ENCODE measurements at regions not wholly inside any gene's neighbourhood (a gene's known extent, or its start where the extent isn't known, plus 50 kb on each side); places are given as distances from the start of the nearest gene placed in this dataset.

DNA sequence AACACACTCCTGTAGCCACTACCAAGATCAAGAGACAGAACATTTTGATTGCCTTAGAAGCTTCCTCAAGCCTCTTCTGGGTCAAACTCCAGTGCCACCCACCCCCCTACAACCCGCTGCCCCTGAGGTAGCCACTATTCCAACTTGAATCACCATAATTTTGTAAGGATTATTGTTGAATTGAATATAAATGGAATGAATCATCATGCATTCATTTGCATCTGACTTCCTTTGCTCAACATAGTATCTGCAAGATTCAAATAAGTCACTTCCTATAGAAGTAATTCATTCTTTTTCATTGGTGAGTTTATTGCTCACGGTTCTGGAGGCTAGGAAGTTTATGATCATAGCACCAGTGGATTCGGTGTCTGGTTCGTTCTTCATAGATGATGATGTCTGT lies 364.2 kb downstream of the SLITRK2 start:
- TF ChIP-seq, protein P1, sequence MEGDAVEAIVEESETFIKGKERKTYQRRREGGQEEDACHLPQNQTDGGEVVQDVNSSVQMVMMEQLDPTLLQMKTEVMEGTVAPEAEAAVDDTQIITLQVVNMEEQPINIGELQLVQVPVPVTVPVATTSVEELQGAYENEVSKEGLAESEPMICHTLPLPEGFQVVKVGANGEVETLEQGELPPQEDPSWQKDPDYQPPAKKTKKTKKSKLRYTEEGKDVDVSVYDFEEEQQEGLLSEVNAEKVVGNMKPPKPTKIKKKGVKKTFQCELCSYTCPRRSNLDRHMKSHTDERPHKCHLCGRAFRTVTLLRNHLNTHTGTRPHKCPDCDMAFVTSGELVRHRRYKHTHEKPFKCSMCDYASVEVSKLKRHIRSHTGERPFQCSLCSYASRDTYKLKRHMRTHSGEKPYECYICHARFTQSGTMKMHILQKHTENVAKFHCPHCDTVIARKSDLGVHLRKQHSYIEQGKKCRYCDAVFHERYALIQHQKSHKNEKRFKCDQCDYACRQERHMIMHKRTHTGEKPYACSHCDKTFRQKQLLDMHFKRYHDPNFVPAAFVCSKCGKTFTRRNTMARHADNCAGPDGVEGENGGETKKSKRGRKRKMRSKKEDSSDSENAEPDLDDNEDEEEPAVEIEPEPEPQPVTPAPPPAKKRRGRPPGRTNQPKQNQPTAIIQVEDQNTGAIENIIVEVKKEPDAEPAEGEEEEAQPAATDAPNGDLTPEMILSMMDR (IDR thresholded peaks at IDR 0.05; ENCODE audit: low read length): no peak
- TF ChIP-seq EZH2 (IDR thresholded peaks at IDR 0.05; ENCODE audit: borderline replicate concordance, low read length): no peak
- Histone ChIP-seq H2AFZ (ENCODE audit: low read length) (no peak overlapping the region), H3K27me3 (ENCODE audit: insufficient read depth, low read length) (no peaks in the 10 kb centered on the region)

DNA sequence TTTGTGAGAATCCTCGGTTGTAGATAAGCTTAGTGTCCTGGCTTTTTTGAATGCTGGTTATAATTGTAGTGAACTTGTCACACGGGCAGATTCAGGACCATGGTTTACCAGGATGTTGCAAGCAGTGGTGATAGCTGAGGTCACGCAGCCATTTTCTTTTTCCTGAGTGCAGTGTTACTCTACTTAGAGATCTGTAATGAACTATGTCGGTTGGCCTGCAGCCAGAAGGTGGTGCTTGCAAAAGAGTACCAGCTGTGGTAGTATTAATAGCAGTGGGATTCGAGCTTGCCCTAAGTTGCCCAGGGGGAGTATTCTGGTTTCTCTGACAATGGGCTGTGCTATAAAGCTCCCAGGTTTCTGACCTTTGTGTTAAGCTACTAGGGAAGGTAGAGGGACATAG lies 368.9 kb downstream of the SLITRK2 start:
- no peak overlapping the region for H3K27ac ChIP-seq (ENCODE audit: low read depth, low read length, poor library complexity, severe bottlenecking)
- no peaks in the 10 kb centered on the region for H3K9me2 ChIP-seq (ENCODE audit: low read depth, low read length)
- H3K27me3 ChIP-seq (ENCODE audit: insufficient read depth, low read length): no peaks in the 10 kb centered on the region
- H3F3A ChIP-seq (ENCODE audit: insufficient read depth, low read length): no peaks in the 10 kb centered on the region
- H4K20me1 ChIP-seq (ENCODE audit: insufficient read depth, low read length): no peaks in the 10 kb centered on the region
- no peaks in the 10 kb centered on the region for H3K9me3 ChIP-seq (ENCODE audit: low read length)
- H3K4me2 ChIP-seq (ENCODE audit: low read length): no peak overlapping the region
- H3K79me2 ChIP-seq (ENCODE audit: insufficient read depth, low read length): no peaks in the 10 kb centered on the region
- no peak overlapping the region for H3K9ac ChIP-seq (ENCODE audit: low read length)
- H3K36me3 ChIP-seq (ENCODE audit: insufficient read depth, low read length): no peaks in the 10 kb centered on the region
- no peaks in the 10 kb centered on the region for H3K4me1 ChIP-seq (ENCODE audit: insufficient read depth, low read length, severe bottlenecking)
- TF ChIP-seq, protein P1 (IDR thresholded peaks at IDR 0.05; ENCODE audit: low read length): no peak
- TF ChIP-seq EZH2 (IDR thresholded peaks at IDR 0.05; ENCODE audit: borderline replicate concordance, low read length): no peak
- no peak overlapping the region for H2AFZ ChIP-seq (ENCODE audit: low read length)
- H3K4me3 ChIP-seq (ENCODE audit: low read depth, low read length, poor library complexity, severe bottlenecking): no peak overlapping the region

More for the DNA sequence above, 364.2 kb downstream of the SLITRK2 start:
- Histone ChIP-seq H3F3A (ENCODE audit: insufficient read depth, low read length) (no peaks in the 10 kb centered on the region), H3K36me3 (ENCODE audit: insufficient read depth, low read length) (no peaks in the 10 kb centered on the region), H3K4me1 (ENCODE audit: insufficient read depth, low read length, severe bottlenecking) (no peaks in the 10 kb centered on the region), H3K9ac (ENCODE audit: low read length) (no peak overlapping the region), H4K20me1 (ENCODE audit: insufficient read depth, low read length) (no peaks in the 10 kb centered on the region), H3K4me3 (ENCODE audit: low read depth, low read length, poor library complexity, severe bottlenecking) (no peak overlapping the region), H3K79me2 (ENCODE audit: insufficient read depth, low read length) (no peaks in the 10 kb centered on the region), H3K27ac (ENCODE audit: low read depth, low read length, poor library complexity, severe bottlenecking) (no peak overlapping the region), H3K4me2 (ENCODE audit: low read length) (no peak overlapping the region), H3K9me3 (ENCODE audit: low read length) (no peaks in the 10 kb centered on the region), H3K9me2 (ENCODE audit: low read depth, low read length) (no peaks in the 10 kb centered on the region)

DNA sequence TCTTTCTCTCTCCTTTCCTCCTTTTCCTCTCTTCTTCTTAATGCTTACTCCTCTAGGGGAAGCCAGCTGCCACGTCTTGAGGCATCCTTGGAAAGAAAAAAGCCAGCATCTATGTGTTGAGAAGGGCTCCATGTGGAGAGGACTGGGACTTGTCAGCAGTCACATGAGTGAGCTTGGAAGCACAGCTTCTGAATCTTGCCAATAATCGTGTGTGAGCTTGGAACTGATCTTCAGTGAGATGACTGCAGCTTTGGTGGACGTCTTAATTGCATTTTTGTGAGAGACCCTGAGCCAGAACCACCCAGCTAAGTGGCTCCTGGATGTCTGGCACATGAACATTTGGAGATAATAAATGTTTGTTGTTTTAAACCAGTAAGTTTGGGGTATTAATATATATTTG lies 371.7 kb downstream of the SLITRK2 start:
- no peaks in the 10 kb centered on the region for H3K36me3 ChIP-seq (ENCODE audit: insufficient read depth, low read length)
- no peaks in the 10 kb centered on the region for H3F3A ChIP-seq (ENCODE audit: insufficient read depth, low read length)
- H3K27ac ChIP-seq (ENCODE audit: low read depth, low read length, poor library complexity, severe bottlenecking): no peak overlapping the region
- TF ChIP-seq, protein P1 (IDR thresholded peaks at IDR 0.05; ENCODE audit: low read length): no peak
- no peak for TF ChIP-seq EZH2 (IDR thresholded peaks at IDR 0.05; ENCODE audit: borderline replicate concordance, low read length)
- H2AFZ ChIP-seq (ENCODE audit: low read length): no peak overlapping the region
- no peaks in the 10 kb centered on the region for H3K4me1 ChIP-seq (ENCODE audit: insufficient read depth, low read length, severe bottlenecking)
- H3K79me2 ChIP-seq (ENCODE audit: insufficient read depth, low read length): no peaks in the 10 kb centered on the region
- H4K20me1 ChIP-seq (ENCODE audit: insufficient read depth, low read length): no peaks in the 10 kb centered on the region
- no peak overlapping the region for H3K4me3 ChIP-seq (ENCODE audit: low read depth, low read length, poor library complexity, severe bottlenecking)
- no peaks in the 10 kb centered on the region for H3K9me3 ChIP-seq (ENCODE audit: low read length)
- no peaks in the 10 kb centered on the region for H3K9me2 ChIP-seq (ENCODE audit: low read depth, low read length)
- no peak overlapping the region for H3K9ac ChIP-seq (ENCODE audit: low read length)
- H3K27me3 ChIP-seq (ENCODE audit: insufficient read depth, low read length): no peaks in the 10 kb centered on the region
- H3K4me2 ChIP-seq (ENCODE audit: low read length): no peak overlapping the region

Data from OCI-LY1 (cell line).